GM19035 (cell line): ENCODE measurements at regions not wholly inside any gene's neighbourhood (a gene's known extent, or its start where the extent isn't known, plus 50 kb on each side); places are given as distances from the start of the nearest gene placed in this dataset.
"Not testable (repeated sequence)": the region's sequence is repeated elsewhere in the genome, so short reads cannot be mapped to it uniquely, and the experiment has no call there.

Experiments
- ATAC-seq: cut with Tn5 transposase; IDR thresholded peaks from one replicate; pipeline ENCODE4 v1.9.1; 2021; ENCODE audit not compliant: unreplicated experiment

GRCh38 chr14:87020106-87020505 is 972.9 kb downstream of the GALC start:
- not testable (repeated sequence) for ATAC-seq

GRCh38 chr14:87018294-87018693 is 974.7 kb downstream of the GALC start:
- no peak for ATAC-seq

GRCh38 chr14:87017335-87017734 is 975.6 kb downstream of the GALC start:
- ATAC-seq = no peak

- no peak for ATAC-seq
Observed at GRCh38 chr14:87014856-87015255, 978.1 kb downstream of the GALC start.

GRCh38 chr14:87013583-87013982 is 979.4 kb downstream of the GALC start:
- ATAC-seq = no peak

- ATAC-seq = no peak
Observed at GRCh38 chr14:87008965-87009364, 984.0 kb downstream of the GALC start.

- no peak for ATAC-seq
Observed at GRCh38 chr14:87005280-87005679, 987.7 kb downstream of the GALC start.

- ATAC-seq = no peak
Observed at GRCh38 chr14:87002776-87003175, 990.2 kb downstream of the GALC start.

- ATAC-seq = no peak
Observed at GRCh38 chr14:87001333-87001732, 991.6 kb downstream of the GALC start.

- ATAC-seq = no peak
Observed at GRCh38 chr14:87000081-87000480, 992.9 kb downstream of the GALC start.

GRCh38 chr14:86999036-86999435 is 993.9 kb downstream of the GALC start:
- ATAC-seq = no peak

- ATAC-seq = no peak
Observed at GRCh38 chr14:86997271-86997670, 995.7 kb downstream of the GALC start.

GRCh38 chr14:86990396-86990795 is 1002.6 kb downstream of the GALC start:
- no peak for ATAC-seq

GRCh38 chr14:86989285-86989684 is 1003.7 kb downstream of the GALC start:
- ATAC-seq = no peak

- ATAC-seq = no peak
Observed at GRCh38 chr14:86987966-86988365, 1005.0 kb downstream of the GALC start.

- no peak for ATAC-seq
Observed at GRCh38 chr14:86973177-86973576, 1019.8 kb downstream of the GALC start.

- ATAC-seq = no peak
Observed at GRCh38 chr14:86971292-86971691, 1021.7 kb downstream of the GALC start.

- no peak for ATAC-seq
Observed at GRCh38 chr14:86961106-86961716, 1031.8 kb downstream of the GALC start.

GRCh38 chr14:86955771-86956354 is 1037.1 kb downstream of the GALC start:
- ATAC-seq = no peak

GRCh38 chr14:86954623-86955022 is 1038.4 kb downstream of the GALC start:
- ATAC-seq = no peak

- no peak for ATAC-seq
Observed at GRCh38 chr14:86946446-86946845, 1046.5 kb downstream of the GALC start.

GRCh38 chr14:86944434-86944833 is 1048.5 kb downstream of the GALC start:
- no peak for ATAC-seq
